GM18505 (cell line): ENCODE measurements at regions not wholly inside any gene's neighbourhood (a gene's known extent, or its start where the extent isn't known, plus 50 kb on each side); places are given as distances from the start of the nearest gene placed in this dataset.

ENCODE experiments used
- ATAC-seq: cut with Tn5 transposase; IDR thresholded peaks from one replicate; pipeline ENCODE4 v1.9.1; 2021; ENCODE audit not compliant: unreplicated experiment
- POLR2A ChIP-seq: IDR thresholded peaks from 4 replicates; pipeline ENCODE4 v1.6.1; 2011; ENCODE audit warnings: borderline replicate concordance; ENCODE audit not compliant: insufficient read depth, insufficient read length; ENCODE audit errors: extremely low read depth

DNA sequence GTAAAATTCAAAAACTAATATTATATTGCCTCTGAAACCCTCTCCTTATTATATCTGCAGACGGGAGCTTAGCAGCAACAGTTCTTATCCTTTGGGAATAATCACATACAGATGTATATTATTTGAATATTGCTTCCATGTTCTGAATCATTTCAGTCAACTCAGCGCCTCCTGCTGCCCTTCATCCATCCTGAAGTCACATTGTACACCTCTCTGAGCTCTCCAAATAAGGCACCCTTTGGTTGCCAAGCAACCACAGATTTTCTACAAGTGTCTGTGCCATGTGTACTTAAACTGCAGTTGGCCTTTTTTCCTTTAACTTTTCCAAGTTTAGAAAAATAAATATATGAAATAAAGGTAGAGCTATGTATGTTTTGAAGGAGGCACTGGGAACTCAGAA, 384.3 kb downstream of the LRRIQ3 start:
- TF ChIP-seq POLR2A: no peak
- ATAC-seq: no peak

DNA sequence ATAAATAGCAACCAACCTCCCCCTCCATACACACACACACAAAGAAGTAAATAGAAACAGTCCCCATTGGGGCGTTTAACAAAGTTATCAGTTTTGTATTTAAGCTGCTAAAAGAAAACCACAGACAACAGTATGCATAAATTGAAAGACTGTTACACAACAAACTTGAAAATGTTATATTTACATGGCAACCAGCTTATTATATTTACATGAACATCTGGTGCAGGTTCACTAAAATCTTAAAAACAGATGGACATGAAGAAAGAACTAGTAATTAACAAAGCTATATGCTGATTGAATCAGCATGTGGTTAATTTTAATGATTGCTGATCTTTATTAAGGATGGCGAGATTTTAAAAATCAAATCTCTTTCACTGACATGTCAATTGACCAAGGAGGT, 384.7 kb downstream of the LRRIQ3 start:
- no peak for ATAC-seq
- no peak for TF ChIP-seq POLR2A

DNA sequence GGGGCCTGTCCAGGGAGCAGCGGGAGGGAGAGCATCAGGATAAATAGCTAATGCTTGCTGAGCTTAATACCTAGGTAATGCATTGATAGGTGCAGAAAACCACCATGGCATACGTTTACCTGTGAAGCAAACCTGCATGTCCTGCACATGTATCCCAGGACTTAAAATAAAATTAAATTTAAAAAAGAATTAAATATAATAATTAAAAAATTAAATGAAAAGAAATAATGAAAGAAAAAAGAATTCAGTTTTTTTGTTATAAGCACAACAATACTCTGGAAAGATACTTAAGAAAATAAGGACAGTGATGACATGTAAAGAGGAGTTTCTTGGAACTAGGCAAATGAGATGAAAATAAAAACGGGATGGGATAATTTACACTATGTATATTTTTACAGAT, 386.2 kb downstream of the LRRIQ3 start:
- ATAC-seq: no peak
- TF ChIP-seq POLR2A: no peak

DNA sequence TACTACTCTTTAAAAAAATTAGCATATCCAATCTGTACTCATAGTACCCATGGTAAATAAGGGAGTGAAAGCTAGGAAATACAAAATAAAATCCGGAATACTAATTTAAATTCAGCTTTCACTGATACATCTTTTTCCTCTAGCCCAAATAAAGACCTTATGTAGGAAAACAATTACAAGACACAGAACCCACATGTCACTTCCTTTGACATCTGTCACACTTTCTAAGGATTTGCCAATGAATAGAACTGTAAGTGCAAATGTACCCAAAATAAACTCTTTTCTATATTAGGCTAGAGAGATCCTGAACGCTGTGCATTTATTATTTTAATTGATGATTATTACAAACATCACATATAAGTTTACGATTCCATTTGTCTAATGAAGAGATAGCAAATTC, 393.0 kb downstream of the LRRIQ3 start:
- no peak for ATAC-seq
- TF ChIP-seq POLR2A: no peak

DNA sequence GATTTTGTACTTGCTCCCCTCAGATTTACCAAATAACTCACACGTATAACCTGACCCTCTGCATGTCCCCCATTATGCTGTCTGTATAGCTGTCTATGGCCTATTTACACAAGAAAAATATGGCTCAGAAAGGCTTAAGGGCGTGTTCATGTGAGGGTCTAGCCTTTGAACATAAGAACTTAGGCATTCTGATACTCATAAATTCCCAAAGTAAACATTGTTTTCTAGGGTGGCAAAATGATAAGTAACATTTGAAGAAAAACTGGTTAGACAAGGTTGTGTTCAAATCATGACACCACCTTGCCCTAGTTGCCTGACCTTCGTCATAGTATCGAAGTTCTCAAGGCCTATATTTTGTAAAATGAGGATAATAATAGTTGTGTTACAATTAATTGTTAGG, 394.6 kb downstream of the LRRIQ3 start:
- no peak for TF ChIP-seq POLR2A
- ATAC-seq: no peak

DNA sequence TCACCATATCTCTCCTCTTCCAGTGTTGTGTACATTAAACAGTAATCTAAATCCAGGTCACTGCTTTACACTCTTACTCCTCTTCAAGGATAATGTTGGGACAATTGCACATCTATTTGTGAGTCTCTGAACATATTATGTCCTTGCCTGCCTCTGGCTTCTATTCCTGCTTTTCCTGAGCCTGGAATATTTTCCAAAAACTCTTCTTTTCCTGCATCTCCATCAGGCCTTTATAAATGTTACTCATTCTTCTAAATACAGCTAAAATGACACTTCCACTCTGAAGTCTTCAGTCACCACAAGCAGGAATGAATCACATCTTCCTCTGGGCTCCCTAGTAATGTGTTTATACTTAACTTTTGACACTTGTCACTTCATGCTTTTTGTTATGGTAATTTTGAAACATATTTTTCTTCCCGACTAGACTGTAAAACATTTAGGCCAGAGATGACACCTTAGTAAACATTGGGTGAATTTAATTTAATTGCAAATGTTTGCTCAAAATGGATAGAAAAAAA, 396.0 kb downstream of the LRRIQ3 start:
- TF ChIP-seq POLR2A: no peak
- ATAC-seq: no peak

DNA sequence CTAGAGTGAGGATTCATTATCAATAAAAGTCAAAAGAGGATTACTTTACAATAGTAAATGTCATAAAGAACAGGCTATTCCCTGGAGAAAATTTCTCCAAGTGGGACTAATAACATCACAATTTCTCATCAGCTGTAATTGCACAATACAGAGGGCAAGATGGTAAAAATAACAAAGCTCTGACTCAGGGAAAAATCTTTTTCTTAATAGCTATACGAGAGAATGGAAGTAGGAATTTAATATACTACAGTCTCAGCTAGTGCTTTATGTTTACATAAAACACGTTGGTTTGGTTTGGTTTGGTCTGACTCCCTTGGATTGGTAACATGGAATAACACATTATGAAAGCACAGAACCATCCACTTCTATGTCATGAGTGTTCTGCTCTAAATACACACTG, 397.6 kb downstream of the LRRIQ3 start:
- no peak for TF ChIP-seq POLR2A
- no peak for ATAC-seq

DNA sequence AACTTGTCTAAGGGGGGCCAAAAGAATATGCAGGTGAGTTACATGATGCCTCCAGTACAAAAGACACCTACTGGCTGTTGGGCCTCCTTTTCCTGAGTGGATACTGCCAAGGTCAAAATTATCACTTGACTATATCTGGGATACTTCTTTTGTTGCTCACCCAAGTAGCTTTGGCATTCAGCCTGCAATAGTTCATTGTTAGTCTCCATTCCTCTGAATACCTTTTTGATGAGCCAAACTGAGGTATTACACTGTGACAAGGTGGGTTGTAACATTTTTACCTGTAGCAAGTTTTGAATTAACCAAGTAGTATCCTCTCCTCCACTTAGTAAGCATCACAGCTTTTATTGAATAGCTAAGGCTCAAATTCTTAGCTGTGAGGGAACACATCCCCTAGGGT, 408.0 kb downstream of the LRRIQ3 start:
- no peak for TF ChIP-seq POLR2A
- no peak for ATAC-seq

DNA sequence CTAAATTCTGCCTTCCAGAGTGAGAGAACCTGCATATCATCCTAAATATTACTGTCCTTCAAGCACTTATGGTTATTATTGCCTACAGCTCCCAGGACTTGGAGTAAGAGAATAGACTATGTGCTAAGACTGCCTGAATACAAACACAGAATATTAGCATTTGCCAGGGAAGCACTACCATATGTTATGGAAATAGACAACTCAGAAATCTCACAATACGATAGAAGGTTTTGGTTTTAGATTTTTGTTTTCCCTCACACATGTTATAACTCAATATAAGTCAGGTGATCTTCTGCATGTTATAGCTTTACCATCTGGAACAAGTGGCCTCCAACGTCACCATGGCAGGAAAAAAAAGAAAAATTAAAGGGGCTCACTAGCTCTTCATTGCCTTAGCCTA, 413.9 kb downstream of the LRRIQ3 start:
- no peak for ATAC-seq
- TF ChIP-seq POLR2A: no peak

DNA sequence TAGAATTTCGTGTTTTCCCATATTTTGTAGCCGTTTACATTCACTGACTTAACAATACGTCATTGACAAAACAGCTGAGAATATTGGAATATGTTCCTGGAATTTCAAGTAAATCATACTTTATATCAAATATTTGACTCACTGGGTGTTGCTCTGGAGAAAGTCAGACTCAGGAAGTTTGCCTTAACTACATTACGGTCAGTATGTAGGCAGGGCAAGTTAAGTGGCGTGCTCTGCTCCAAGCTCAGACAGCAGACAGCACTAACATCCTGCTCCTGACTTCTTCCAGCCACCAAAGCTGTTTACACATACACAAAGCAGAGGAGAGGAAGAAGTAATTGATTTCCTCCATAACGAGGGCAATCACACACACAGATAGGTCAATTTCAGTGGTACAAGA, 414.6 kb downstream of the LRRIQ3 start:
- TF ChIP-seq POLR2A: no peak
- ATAC-seq: no peak

DNA sequence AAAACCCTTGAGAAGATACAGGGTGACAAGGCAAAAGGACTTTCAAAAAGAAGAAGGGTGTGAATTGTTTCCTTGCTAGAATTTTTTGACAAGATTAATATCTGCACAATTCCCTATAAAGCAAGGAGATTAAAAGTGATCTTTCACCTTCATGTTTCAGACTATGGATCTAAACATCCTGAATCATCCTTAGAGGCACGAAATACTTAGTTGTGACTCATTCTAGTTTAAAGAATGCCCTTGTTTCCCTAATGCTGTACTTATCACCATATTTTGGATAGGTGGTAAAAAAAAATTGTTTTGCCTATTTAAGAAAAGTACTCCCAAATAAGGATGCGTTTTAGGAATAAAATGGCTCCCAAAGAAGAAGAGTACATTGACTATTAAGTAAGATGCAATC, 415.1 kb downstream of the LRRIQ3 start:
- no peak for TF ChIP-seq POLR2A
- no peak for ATAC-seq

DNA sequence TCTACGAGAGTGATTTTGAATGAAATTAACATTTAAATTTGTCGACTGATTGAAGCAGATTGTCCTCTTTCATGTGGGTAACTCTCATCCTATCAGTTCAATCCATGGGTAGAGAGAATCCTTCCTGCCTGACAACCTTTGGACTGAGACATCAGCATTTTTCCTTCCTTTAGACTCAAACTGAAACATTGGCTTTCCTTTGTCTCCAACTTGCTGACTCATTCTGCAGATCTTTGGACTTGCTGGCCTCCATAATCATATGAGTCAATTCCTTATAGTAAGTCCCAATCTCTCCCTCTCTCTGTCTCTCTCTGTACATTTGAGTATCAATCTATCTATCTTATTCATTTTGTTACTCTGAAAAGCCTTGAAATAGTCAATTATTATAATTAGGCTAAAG, 416.7 kb downstream of the LRRIQ3 start:
- no peak for ATAC-seq
- TF ChIP-seq POLR2A: no peak

DNA sequence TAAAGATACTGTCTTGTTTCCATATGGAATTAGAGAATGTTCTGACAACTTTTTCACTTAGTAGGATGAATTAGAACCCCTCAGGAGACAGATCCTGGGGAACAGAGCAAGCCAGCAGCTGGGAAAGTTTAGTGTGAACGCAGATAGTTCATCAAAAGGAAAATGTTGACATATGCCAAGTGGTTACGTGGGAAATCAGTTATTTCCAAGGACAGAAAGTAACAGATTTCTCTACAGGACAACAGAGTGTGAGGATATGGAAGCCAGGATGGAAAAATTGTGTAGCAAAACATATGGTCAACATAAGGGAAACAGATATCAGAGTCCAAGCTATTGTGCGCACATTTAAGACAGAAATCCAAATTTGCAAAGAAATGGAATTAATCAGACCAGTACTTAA, 419.5 kb downstream of the LRRIQ3 start:
- ATAC-seq: no peak
- no peak for TF ChIP-seq POLR2A

DNA sequence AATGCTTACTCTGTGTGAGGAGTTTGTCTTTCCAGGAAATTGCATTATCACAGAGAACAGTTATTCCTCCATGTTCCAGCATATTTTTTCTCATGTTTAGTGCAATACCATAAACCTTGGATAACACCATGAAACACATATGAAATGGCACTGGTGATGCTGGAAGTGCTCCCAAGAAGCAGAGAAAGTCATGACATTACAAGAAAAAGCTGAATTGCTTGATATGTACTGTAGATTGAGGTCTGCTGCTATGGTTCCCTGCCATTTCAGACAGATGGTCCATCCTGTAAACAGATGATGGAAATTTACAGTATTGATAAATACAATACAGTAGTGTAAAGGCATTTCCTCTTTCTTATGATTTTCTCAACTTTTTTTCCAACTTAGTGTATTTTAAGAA, 422.1 kb downstream of the LRRIQ3 start:
- no peak for ATAC-seq
- TF ChIP-seq POLR2A: no peak

DNA sequence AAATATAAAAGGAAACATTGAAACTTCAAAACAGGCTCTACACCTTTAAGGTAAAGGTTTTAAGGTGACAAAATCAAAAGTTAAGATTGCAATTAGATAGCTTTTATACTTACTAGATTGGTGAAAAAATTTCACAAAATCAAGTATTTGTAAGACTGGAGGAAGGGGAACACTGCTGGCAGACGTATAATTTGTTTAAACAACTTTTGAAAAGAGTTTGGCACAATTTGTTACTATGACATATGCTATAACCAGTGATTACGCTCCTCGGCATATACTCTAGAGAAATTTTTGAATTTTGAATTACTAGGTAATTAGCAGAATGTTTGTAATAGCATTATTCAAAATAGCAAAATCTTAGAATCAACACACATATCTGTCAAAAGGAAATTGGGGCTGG, 425.0 kb downstream of the LRRIQ3 start:
- no peak for TF ChIP-seq POLR2A
- ATAC-seq: no peak
